ENCODE measurements at regions not wholly inside any gene's neighbourhood (a gene's known extent, or its start where the extent isn't known, plus 50 kb on each side); places are given as distances from the start of the nearest gene placed in this dataset.
"Not testable (repeated sequence)": the region's sequence is repeated elsewhere in the genome, so short reads cannot be mapped to it uniquely, and the experiment has no call there.

DNA sequence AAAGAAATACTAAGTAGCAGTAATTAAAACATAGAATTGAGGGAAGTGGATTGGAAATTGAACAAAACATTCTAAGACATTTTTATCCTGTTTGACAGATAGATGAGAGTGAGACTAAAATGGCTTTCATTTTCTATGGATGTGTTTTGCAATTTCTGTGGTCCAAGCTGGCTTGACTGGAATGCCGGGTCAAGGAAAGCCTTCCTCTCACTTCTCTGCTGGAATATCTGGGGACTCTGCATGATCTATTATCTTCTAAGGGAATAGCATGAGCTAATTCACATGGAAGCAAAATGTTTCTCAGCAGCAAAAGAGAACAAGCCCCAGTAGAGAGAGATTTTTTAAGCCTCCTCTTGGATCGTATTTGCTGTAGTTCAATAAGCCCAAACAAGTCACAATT, 407.9 kb upstream of the ATXN7L3B start:
- no peak for DNase-seq

GRCh38 chr12:74144396-74144795, 393.2 kb upstream of the ATXN7L3B start:
- no peak for DNase-seq

- DNase-seq: no peak
These were observed 392.3 kb upstream of the ATXN7L3B start for GRCh38 chr12:74145328-74145727.

DNA sequence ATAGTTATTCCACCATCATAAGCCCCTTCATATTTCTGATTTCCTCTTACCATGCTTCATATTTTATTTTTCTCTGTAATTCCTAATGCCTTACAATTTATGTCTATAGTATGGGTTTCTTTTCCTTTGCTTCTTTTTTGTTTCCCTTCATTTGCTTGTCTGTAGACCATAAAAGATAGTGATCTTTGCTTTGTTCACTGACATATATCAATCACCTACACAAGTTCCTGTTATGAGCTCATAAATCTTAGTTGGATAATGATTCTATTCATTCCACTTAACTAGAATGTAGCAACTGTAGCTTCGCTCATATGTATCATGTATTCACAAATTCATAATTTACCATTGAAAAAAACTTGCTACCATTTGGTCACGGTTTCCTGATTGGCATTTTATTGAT, 388.8 kb upstream of the ATXN7L3B start:
- no peak for DNase-seq

DNA sequence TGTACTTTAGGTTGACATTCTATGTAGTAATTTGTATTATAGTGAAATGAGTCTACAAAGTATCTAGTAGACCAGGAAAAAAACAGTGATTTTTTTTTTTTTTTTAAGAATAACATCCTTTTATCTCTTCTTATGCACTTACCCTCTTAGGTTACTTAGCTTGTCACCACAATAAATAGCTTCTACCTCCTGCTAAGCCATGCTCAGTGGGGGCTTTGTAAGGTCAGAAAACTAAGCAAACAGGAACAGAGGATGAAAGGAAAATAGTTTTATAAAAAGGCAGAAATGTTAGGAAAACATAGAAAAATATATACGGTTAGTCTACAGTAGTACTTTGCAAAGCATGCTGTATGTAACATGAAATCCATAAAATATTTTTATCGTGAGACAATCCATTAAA, 385.3 kb upstream of the ATXN7L3B start:
- DNase-seq: no peak

GRCh38 chr12:74166096-74166495, 371.5 kb upstream of the ATXN7L3B start:
- no peak for DNase-seq

GRCh38 chr12:74169607-74170006, 368.0 kb upstream of the ATXN7L3B start:
- no peak for DNase-seq

DNA sequence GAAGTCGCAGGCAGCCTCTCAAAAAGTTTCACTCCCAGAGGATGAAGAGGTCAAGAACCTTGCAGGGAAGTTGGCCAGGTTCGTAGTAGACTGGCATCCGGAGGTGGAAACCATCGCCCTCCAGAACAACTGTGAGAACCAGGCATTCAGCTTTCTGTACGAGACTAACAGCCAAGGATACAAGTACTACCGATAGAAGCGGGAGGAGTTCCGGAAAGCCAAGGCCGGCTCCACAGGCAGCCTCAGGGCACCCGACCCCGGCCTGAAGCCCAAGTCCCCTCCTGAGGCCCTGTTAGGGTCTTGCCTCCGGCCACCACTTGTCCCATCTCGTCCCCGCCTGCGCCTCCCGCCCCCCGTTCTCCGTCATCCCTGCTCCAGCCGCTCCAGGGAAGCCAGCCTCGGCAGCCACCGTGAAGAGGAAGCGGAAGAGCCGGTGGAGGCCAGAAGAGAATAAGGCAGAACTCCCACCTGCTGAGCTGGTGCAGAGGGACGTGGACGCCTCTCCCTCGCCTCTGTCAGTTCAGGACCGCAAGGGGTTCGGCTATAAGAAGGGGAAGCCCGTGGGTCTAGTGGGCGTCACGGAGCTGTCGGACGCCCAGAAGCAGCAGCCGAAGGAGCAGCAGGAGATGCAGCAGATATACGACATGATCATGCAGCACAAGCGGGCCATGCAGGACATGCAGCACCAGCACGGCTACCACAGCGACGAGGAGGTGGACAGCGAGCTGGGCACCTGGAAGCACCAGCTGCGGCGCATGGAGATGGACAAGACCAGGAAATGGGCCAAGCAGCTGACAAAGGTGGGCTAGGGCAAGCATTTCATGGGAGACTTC, 366.8 kb upstream of the ATXN7L3B start:
- DNase-seq: no peak

DNA sequence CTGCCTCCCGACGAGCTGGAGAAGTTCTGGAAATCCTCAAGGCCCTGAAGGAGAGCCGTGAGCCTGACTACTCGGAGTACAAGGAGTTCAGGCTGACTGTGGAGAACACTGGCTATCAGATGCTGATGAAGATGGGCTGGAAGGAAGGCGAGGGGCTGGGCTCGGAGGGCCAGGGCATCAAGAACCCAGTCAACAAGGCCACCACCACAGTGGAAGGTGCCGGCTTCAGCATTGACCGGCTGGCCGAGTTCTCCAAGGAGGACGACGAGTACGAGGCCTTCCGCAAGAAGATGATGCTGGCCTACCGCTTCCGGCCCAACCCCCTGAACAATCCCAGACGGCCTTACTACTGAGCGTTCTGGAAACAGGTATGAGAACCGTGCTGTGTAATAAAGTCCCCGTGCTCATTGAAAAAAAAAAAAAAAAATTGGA, 366.1 kb upstream of the ATXN7L3B start:
- DNase-seq: no peak

DNA sequence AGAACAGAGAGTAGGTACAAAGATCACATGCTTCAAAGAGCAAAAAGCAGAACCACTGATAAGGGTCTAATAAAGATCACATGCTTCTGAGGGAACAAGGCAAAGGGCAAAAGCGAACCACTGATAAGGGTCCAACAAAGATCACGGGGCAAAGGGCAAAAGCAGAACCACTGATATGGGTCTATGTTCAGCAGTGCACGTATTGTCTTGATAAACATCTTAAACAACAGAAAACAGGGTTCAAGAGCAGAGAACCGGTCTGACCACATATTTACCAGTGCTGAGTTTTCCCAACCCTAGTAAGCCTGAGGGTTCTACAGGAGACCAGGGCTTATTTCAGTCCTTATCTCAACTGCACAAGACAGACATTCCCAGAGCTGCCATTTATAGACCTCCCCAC, 362.7 kb upstream of the ATXN7L3B start:
- not testable (repeated sequence) for DNase-seq

- DNase-seq: no peak
These were observed 352.3 kb upstream of the ATXN7L3B start for GRCh38 chr12:74185360-74185759.

DNA sequence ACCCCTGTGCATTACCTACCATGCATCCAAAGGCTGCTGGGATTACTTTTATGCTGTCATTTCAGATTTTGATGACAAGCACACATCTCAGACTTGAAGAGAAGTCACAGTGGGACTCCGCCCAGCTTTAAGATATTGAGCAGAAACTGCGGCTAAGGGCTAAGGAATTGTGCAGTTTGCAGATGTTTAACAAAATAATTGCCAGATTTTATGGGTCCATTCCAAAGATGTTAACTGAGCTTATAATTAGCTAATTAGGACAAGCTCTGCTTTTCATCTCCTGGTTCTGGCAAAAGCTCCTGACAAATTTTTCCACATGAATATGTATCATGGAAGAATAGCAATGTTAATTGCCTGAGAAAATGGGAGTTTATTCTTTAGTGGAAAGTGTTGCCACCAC, 344.4 kb upstream of the ATXN7L3B start:
- no peak for DNase-seq

DNA sequence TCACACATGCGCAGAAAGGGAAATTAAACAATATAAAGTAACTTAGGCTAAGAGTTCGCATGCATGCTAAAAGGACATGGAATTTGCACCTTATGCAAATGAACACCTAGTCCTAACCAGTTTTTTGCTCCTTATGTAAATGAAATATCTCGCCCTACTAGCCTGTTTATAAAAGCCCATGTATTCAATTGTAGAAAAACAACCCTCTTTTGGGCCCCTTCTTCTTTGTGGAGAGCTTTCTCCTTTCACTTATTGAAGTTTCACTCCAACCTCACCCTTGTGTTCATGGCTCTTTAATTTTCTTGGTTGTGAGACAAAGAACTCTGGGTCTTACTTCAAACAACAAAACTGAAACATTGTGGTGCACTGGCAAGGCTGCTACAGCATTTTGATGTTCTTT, 333.4 kb upstream of the ATXN7L3B start:
- no peak for DNase-seq

DNA sequence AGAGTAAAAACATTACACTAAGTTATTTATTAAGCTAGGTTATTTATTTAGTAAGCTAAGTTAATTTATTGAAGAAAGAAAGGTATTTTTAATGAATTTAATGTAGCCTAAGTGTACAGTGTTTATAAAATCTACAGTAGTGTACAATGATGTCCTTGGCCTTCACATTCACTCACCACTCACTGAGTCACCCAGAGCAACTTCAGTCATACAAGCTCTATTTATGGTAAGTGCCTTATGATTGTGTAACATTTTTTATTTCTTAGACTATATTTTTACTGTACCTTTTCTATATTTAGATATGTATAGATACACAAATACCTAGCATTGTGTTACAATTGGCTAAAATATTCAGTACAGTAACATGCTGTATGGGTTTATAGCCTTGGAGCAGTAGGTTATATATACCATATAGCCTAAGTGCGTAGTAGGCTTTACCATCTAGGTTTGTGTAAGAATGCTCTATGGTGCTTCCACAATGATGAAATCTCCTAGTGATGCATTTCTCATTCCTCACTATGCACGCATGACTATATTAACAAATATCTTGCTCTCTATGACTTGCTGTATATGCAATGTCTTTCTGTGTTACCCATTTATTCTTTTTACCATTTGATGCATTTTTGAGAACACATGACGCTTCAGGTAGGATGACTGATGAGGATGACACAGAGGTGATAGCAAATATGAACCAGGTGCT, 309.6 kb upstream of the ATXN7L3B start:
- DNase-seq: no peak

- DNase-seq: no peak
These were observed 308.0 kb upstream of the ATXN7L3B start for GRCh38 chr12:74229671-74230070.

DNA sequence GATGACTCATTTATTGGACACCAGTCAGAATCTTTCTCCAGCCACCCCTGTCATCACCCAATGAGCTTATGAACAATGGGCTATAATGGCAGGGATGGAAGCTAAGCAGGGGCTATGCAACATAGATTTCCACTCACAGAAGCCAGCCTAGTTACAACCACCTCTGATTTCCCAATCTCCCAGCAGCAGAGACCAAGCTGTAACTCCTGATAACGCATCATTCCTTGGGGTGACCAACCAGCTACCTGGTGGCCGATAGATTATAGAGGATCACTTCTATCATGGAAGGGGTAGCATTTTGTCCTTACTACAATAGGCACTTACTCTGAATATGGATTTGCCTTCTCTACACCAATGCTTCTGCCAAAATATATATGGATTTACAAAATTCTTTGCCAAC, 302.3 kb upstream of the ATXN7L3B start:
- DNase-seq: no peak

GRCh38 chr12:74241341-74241740, 296.3 kb upstream of the ATXN7L3B start:
- DNase-seq: no peak

GRCh38 chr12:74242088-74242487, 295.5 kb upstream of the ATXN7L3B start:
- no peak for DNase-seq

DNA sequence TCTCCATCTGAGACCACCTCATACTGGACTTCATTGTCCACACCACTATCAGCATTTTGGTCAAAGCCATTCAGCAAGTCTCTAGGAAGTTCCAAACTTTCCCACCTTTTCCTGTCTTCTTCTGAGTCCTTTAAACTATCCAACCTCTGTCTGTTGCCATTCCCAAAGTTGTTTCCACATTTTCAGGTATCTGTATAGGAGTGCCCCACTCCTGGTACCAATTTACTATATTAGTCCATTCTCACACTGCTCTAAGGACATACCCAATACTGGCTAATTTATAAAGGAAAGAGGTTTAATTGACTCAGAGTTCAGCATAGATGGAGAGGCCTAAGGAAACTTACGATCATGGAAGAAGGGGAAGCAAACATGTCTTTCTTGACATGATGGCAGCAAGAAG, 292.2 kb upstream of the ATXN7L3B start:
- DNase-seq: no peak

DNA sequence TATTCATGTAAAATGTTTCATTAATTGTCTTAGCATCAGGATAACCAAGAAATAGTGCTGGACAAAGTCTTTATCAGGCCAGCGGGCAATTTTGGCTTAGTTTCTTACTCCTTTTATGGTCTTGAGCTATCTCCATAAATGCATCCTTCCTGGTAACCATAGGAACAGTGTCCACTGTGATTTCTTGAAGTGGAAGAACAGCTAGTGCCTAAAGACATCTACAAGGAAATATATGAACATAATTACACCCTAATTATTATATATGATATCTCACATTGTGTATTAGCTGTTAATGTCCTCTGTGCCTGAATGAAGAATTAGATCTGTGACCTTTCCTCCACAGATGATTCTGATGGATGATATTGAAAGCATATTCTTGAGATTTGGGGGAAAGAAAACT, 286.7 kb upstream of the ATXN7L3B start:
- no peak for DNase-seq

DNA sequence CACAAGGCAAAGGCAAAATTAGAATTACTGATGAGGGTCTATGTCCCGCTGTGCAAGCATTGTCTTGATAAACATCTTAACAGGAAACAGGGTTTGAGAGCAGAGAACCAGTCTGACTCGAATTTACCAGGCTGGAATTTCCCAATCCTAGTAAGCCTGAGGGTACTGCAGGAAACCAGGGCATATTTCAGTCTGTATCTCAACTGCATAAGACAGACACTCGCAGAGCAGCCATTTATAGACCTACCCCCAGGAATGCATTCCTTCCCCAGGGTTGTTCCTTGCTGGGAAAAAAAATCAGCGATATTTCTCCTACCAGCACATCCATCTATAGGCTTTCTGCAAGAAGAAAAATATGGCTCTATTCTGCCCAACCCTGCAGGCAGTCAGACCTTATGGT, 283.8 kb upstream of the ATXN7L3B start:
- not testable (repeated sequence) for DNase-seq

DNA sequence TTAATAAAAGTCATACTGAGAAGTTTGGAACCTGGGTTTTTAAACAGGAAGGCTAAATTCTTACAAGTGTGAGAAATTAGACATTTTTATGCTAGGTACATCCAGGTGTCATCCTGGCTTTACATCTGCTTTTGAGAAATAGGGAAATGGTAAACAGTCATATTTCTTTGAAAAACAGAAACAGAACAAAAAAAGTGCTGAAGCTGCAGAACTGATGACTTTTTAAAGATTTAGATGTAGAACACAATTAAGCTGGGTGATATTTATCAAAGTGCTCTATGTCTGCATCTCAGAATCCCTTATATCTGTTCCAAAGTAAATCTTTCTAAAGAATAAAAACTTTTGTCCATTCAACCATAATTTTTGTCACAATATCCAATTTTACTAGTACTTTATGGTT, 282.9 kb upstream of the ATXN7L3B start:
- no peak for DNase-seq

DNA sequence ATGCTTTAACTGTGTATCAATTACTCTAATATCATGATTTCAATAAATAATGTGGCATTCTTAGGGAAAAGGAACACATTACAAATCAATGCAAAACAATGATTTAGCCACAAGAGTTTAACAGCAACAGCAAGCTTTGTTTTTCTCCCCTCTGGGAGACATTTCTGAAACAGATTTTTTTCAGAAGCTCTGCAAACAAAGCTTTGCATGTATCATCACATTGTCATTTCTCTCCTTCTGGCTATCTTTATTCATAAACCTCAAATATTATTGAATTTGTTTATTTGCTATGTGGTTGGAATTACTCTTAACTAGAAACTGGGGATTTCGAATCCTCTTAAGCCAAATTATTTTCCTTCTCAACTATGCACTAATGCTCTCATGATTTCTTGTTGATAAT, 278.4 kb upstream of the ATXN7L3B start:
- DNase-seq: no peak

- DNase-seq: no peak
These were observed 272.9 kb upstream of the ATXN7L3B start for GRCh38 chr12:74264692-74265091.
